ENCODE measurements at regions not wholly inside any gene's neighbourhood (a gene's known extent, or its start where the extent isn't known, plus 50 kb on each side); places are given as distances from the start of the nearest gene placed in this dataset.

DNA sequence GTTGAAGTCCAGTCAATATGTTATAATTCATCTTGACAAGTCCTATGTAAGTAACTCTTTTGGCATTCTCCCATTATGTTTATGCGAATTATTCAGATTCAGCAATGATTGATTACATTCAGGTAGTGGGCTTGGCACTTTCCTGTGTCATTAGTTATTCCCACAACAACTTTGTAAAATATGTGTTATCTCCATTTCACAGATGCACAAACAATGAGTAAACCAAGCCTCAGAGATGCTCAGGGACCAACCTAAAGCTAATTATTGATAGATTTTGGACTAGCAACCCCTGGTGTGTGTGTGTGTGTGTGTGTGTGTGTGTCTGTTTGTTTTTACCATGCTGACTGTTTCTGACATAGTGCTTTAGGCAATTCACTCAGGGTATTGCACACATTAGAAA is 371.1 kb upstream of the C1orf87 start:
- DNase-seq (ENCODE audit: low read depth in 3 of 3): no peak

DNA sequence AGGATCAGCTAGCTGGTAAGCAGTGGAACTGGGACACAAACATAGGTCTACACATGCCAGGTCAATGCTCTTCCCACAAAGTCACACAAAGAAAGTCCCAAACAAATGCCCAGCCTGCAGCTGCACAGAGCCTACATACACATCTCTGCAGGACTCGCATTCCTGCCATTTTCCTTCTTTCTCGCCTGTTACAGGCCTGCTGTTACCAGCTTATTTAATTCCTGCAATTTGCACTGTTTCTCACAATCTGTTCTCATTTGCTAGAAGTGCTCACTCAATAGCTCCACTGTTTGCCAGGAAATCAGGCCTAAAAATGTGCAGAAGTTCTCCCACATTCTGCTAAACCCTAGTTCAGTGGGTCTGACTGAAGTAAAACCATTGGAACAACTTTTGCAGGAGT is 362.6 kb upstream of the C1orf87 start:
- no peak for DNase-seq (ENCODE audit: low read depth in 3 of 3)

DNA sequence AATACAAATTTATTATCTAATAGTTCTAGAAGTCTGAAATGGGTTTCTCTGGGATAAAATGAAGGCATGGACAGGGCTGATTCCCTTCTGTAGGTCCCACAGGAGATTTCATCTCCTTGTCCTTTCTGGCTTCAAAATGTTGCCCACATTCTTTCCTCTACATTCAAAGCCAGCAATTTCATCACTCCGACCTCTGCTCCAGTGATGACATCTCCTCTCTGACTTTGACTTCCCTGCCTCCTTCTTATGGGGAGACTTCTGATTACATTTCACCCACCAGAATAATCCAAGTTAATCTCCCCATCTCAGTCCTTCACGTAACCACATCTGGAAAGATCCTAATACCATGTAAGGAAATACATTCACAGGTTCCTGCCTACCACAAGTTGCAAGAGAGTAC is 358.0 kb upstream of the C1orf87 start:
- no peak for DNase-seq (ENCODE audit: low read depth in 3 of 3)

DNA sequence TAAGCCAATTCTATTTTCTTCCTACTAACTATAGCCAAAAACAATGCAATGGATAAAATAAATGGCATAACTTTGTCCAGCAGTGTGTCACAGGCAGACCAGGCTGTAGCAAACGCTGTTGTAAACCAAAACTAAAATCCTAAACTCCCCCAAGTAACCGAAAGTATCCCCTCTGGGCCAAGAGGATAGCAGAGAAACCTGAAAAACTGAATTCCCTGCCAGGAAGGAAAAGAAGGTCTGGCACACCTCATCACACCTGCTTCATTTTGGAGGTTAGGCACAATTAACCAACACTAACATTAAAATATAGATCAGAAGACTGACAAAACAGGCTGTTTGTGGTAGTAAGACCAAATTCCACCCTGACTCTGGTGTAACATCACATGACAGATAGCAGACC is 356.8 kb upstream of the C1orf87 start:
- DNase-seq (ENCODE audit: low read depth in 3 of 3): no peak

- no peak for DNase-seq (ENCODE audit: low read depth in 3 of 3)
Observed at GRCh38 chr1:60428127-60428526, 354.6 kb upstream of the C1orf87 start.

DNA sequence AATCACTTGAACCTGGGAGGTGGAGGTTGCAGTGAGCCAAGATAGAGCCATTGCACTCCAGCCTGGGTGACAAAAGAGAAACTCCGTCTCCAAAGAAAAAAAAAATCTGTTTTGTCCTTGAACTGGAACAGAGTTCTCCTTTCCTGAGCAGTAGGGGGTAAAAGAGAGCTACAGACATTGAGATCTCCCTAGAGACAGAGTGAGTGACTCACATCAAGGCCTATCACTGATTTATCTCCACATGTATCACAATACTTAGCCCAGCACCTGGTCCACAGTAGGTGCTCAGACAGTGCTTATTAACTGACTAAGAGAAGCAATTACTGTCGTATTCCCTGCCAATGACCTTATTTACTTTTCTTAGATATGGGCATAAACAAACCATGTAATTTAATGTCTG is 354.1 kb upstream of the C1orf87 start:
- no peak for DNase-seq (ENCODE audit: low read depth in 3 of 3)

GRCh38 chr1:60427194-60427593 is 353.6 kb upstream of the C1orf87 start:
- no peak for DNase-seq (ENCODE audit: low read depth in 3 of 3)

GRCh38 chr1:60425528-60425927 is 352.0 kb upstream of the C1orf87 start:
- no peak for DNase-seq (ENCODE audit: low read depth in 3 of 3)

DNA sequence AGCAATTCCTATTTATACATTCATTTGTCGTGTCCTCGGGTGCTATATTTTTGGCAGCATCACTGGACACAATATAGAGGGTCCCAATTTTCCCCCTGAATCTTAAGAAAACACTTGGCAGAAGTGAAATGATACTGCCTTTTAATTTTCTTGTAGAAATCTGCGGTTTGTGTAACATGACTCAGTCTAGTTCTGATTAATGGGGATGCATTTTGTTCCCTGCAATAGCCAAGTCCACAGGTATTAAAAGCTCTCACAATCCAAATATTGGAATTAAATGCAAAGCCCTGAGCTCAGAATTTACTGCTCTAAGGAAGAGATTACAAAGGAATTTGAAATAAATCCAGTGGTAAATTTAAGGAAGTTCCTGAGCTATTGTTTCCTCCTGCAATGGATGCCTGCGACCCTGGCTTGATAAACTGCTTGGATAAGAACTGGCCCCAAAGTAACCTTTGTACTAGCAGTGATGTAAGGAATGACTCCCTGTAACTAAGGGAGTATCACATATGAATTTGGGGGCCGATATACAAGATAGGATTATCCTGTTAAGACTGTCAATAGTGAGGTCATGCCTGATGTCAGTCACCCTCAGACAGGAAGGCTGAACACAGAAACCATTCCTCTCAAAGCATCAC is 349.7 kb upstream of the C1orf87 start:
- DNase-seq (ENCODE audit: low read depth in 3 of 3): no peak

- DNase-seq (ENCODE audit: low read depth in 3 of 3): no peak
Observed at GRCh38 chr1:60421965-60422364, 348.4 kb upstream of the C1orf87 start.

DNA sequence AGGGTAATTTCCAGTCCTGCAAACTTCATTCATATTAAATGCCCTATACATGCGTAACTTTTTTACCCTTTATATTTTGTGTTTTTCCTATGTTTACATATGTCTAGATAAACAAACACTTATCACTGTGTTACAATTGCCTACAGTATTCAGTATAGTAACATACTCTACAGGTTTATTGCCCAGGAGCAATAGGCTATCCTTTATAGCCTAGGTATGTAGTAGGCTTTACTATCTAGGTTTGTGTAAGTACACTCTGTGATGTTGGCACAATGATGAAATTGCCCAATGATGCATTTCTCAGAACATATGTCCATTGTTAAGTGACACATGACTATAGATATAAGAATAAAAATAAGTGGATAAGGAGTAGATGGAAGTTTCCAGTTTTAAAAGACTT is 345.5 kb upstream of the C1orf87 start:
- DNase-seq (ENCODE audit: low read depth in 3 of 3): no peak

DNA sequence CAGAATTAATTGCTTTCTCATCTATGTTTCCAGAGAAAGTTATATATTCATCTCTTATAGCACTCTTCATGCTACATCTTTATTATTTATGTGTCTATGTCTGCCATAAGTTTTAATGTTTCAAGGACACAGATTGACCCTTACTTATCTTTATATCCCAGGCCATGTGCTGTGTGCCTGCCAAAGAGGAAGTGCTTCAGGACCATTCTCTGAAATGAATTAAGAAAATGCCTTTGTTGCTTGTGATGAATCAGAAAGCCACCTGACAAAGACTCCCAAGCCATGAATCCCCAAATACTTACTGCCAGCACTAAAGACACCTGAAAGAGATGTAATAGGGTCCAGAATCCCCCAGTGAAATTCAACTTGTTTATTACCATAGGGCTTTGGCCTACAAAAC is 342.1 kb upstream of the C1orf87 start:
- DNase-seq (ENCODE audit: low read depth in 3 of 3): no peak

DNA sequence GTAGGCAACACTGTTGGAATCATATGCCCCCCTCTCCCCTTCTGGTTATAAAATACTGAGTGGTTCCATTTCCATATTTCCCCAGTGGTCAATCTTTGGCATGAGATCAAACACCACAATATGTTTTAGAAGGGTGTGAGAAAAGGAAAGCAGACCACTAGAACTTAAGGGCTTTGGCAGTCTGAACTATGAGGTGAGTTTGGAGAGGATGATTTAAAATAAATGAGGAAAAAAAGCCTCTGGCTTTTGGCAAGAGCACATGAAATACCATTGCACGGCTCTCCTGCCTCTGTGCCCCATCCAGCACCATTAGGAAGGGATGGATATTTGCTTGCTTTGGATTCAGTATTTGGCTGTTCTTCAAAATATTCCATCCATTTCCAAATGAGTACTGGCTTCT is 339.5 kb upstream of the C1orf87 start:
- DNase-seq (ENCODE audit: low read depth in 3 of 3): no peak

GRCh38 chr1:60411591-60411990 is 338.0 kb upstream of the C1orf87 start:
- DNase-seq (ENCODE audit: low read depth in 3 of 3): no peak

DNA sequence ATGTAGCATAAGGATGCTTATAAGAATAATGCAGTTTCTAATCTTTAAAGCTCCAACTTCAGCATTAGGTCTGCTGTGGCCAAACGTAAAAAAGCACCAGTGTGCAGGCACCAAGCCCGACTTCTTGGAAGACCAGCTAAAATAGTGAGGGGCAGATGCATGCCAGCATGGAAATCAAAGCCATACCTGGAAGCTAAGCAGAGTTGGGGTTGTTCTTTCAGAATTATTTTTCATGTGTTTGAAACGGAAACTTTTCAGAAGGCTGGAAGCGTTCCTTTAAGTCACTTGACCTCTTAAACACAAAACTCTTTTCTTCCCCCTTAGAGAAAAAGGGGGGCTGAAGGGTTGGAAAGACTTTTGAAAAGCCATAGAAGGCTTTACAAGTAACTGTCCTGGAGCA is 329.2 kb upstream of the C1orf87 start:
- no peak for DNase-seq (ENCODE audit: low read depth in 3 of 3)

DNA sequence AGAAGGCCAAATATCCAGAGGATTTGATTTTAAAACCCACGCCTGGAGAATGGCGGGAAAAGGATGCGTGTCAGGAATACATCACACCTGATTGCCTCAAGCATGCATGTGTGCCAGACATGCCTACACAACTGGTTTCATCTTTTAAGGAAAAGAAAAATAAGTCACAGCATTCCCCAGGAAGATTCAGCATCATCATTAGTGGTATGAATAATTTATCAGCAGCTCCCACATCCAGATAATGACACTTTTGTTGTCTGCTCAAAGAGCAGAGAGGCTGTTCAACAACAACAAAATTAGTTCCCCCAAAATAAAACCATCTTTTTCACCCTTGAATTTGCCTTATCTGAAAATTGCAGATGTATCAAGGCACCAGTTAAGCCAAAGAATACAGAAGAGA is 328.6 kb upstream of the C1orf87 start:
- no peak for DNase-seq (ENCODE audit: low read depth in 3 of 3)

- DNase-seq (ENCODE audit: low read depth in 3 of 3): no peak
Observed at GRCh38 chr1:60394436-60394835, 320.9 kb upstream of the C1orf87 start.

DNA sequence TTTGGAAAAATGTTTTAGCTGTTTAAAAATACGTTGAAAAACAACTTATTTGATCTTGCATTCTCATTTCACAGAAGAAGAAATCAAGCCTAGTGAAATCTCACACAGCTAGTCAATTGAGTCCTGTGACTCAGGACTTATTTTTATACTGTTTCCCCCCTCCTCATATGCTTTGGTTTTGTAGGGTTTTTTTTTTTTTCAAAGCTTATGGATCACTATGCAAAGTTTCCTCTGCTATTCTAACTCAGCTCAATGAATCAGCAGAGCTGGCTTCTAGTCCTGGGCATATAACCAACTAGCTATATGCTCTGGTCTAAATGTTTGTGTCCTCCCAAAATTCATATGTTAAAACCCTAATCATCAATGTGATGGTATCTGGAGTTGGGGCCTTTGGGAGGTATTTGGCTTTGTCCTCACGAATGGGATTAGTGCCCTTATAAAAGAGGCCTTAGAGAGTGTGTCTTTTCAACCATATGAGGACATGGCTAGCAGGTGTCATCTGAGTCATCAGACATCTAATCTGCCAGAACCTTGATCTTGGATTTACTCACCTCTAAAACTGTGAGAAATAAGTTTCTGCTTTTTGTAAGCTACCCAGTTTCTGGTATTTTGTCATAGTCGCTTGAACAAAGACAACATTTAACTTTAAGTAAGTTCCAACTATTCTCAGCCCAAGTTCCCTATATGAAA is 317.2 kb upstream of the C1orf87 start:
- DNase-seq (ENCODE audit: low read depth in 3 of 3): no peak

GRCh38 chr1:60388092-60388987 is 314.8 kb upstream of the C1orf87 start:
- DNase-seq (ENCODE audit: low read depth in 3 of 3): no peak

DNA sequence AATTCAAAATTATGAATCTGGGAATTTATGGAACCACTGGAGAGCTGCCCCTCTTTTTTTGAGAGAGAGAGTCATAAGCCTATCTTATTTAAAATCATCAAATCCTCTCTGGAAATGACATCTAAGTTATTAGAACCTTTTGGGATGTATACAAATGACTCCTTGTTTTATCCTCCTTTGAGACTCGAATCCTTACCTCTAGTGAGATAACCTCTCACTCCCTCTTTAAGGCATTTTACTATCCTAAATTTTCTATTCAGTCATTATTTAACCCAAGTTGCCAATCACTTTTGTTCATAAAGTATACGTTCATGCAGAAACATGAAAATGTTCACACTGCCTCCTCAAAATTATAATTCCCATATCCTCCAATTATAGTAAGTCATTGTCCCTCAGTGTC is 313.6 kb upstream of the C1orf87 start:
- no peak for DNase-seq (ENCODE audit: low read depth in 3 of 3)

GRCh38 chr1:60386249-60386648 is 312.7 kb upstream of the C1orf87 start:
- DNase-seq (ENCODE audit: low read depth in 3 of 3): no peak

GRCh38 chr1:60376196-60376595 is 302.6 kb upstream of the C1orf87 start:
- no peak for DNase-seq (ENCODE audit: low read depth in 3 of 3)

- DNase-seq (ENCODE audit: low read depth in 3 of 3): no peak
Observed at GRCh38 chr1:60374537-60374936, 301.0 kb upstream of the C1orf87 start.

Measured in stimulated activated CD4-positive, alpha-beta T cell treated with anti-CD3 and anti-CD28 coated beads, TNF-alpha, amount 100 ng/mL, for 48 hours (primary cell).